GM12872 (cell line): ENCODE measurements at regions not wholly inside any gene's neighbourhood (a gene's known extent, or its start where the extent isn't known, plus 50 kb on each side); places are given as distances from the start of the nearest gene placed in this dataset.

Source experiments
- CTCF ChIP-seq: IDR thresholded peaks from 3 replicates; pipeline ENCODE4 v1.5.1; 2011; ENCODE audit warnings: low read depth, mild to moderate bottlenecking, low read length, moderate library complexity; ENCODE audit not compliant: insufficient read depth

- no peak for TF ChIP-seq CTCF
Observed at GRCh38 chr15:69805248-69805953, 292.3 kb downstream of the TLE3 start.

GRCh38 chr15:69806287-69806915 is 291.3 kb downstream of the TLE3 start:
- TF ChIP-seq CTCF: no peak

- TF ChIP-seq CTCF: no peak
Observed at GRCh38 chr15:69807721-69808120, 290.0 kb downstream of the TLE3 start.

- TF ChIP-seq CTCF: no peak
Observed at GRCh38 chr15:69808756-69809155, 289.0 kb downstream of the TLE3 start.

- TF ChIP-seq CTCF: no peak
Observed at GRCh38 chr15:69809421-69809820, 288.3 kb downstream of the TLE3 start.

- TF ChIP-seq CTCF: no peak
Observed at GRCh38 chr15:69810431-69811354, 287.0 kb downstream of the TLE3 start.

- no peak for TF ChIP-seq CTCF
Observed at GRCh38 chr15:69812861-69813261, 284.9 kb downstream of the TLE3 start.
